Adrenal gland (tissue), 5 donors: ENCODE measurements at regions not wholly inside any gene's neighbourhood (a gene's known extent, or its start where the extent isn't known, plus 50 kb on each side); places are given as distances from the start of the nearest gene placed in this dataset.

ENCODE experiments used
- CTCF ChIP-seq, 6 experiments: fragments of 450-650 bp in 4 of 6; fragments of 200-600 bp in 2 of 6; sonication (generic) in 1 of 6; IDR thresholded peaks; 1 replicate in 5 of 6; 2 replicates in 1 of 6; pipeline versions ENCODE4 v1.5.1 to v1.8.0; 2016 to 2021; ENCODE audit warnings: antibody characterized with exemption in 6 of 6, mild to moderate bottlenecking in 2 of 6, moderate library complexity in 1 of 6
- POLR2A ChIP-seq, 2 donors: fragments of 450-650 bp; IDR thresholded peaks; one replicate each; pipeline ENCODE4 v1.6.1; 2017; ENCODE audit warnings: antibody characterized with exemption in 2 of 2, mild to moderate bottlenecking in 2 of 2, moderate library complexity in 1 of 2
- donor health status: DM: no; HTN: no; CAD: no.

GRCh38 chr5:58224221-58224620 lies 235.7 kb downstream of the PLK2 start:
- TF ChIP-seq CTCF (IDR thresholded peaks at IDR 0.05) (no peak), POLR2A (IDR thresholded peaks at IDR 0.05) (no peak)
